ENCODE measurements at regions not wholly inside any gene's neighbourhood (a gene's known extent, or its start where the extent isn't known, plus 50 kb on each side); places are given as distances from the start of the nearest gene placed in this dataset.
A peak's percentile ranks its signal among the peaks of the same experiment; 100 is the strongest.

DNA sequence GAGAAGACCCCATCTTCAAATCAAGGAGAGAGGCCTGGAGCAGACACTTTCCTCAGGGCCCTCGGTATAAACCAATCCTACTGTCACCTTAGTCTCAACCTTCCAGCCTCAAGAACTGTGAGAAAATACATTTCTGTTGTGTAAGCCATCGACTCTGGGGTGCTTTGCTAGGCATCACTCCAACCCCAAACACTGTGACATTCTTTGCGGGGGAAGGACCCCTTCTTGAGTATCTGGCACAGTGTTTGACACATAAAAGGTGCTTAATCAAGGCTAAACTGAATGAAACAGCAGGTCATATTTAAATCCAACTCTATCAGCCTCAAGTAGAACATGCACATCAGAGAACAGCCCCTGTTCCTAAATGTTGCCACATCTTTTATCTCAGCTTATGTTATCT, 558.1 kb downstream of the INSC start:
- 58 to 81% methylated on average over 3 of the region's 3 CpGs for WGBS, 2 donors

DNA sequence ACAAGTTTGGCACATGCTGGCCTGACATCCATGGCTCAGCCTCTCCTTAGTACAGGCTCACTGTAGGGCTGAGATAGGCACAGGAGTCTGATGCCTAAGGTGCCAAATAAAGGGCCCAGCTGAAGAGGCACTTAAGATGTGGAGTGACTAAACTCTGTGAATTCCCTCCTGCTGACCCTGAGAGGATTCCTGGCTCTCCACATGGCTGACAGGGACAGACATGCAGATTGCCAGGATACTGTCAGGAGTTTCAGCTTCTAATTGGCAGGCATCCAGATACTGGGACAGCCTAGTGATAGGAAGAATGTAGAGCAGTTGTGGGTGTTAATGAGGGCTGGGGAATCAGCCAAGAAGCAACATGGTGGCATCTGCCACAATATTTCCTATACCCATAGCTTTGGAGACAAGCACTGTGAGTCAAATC, 558.7 kb downstream of the INSC start:
- intact Hi-C loops (cut with DNase I): no loop called here
- TF ChIP-seq, protein P1, sequence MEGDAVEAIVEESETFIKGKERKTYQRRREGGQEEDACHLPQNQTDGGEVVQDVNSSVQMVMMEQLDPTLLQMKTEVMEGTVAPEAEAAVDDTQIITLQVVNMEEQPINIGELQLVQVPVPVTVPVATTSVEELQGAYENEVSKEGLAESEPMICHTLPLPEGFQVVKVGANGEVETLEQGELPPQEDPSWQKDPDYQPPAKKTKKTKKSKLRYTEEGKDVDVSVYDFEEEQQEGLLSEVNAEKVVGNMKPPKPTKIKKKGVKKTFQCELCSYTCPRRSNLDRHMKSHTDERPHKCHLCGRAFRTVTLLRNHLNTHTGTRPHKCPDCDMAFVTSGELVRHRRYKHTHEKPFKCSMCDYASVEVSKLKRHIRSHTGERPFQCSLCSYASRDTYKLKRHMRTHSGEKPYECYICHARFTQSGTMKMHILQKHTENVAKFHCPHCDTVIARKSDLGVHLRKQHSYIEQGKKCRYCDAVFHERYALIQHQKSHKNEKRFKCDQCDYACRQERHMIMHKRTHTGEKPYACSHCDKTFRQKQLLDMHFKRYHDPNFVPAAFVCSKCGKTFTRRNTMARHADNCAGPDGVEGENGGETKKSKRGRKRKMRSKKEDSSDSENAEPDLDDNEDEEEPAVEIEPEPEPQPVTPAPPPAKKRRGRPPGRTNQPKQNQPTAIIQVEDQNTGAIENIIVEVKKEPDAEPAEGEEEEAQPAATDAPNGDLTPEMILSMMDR (IDR thresholded peaks at IDR 0.05): no peak
- ATAC-seq (peak; percentile 47 to 93 (median 73)), DNase-seq (peak in 1 of 2 donors; percentile 38)
- Histone ChIP-seq H3K27me3 (no peaks in the 10 kb centered on the region), H3K36me3 (peaks cover 0 to 4% (median 0%) of the 10 kb centered on the region in 9 donors), H3K27ac (no peak overlapping the region), H3K4me3 (no peak overlapping the region), H3K9me3 (peaks cover 0 to 34% (median 15%) of the 10 kb centered on the region in 11 donors), H3K4me1 (peaks cover 0 to 28% (median 9%) of the 10 kb centered on the region in 9 donors)

More for the DNA sequence above, 558.1 kb downstream of the INSC start:
- Histone ChIP-seq H3K27ac (no peak overlapping the region), H3K36me3 (peaks cover 0 to 3% (median 0%) of the 10 kb centered on the region in 9 donors), H3K9me3 (peaks cover 0 to 28% (median 15%) of the 10 kb centered on the region in 11 donors), H3K4me1 (peaks cover 0 to 28% (median 9%) of the 10 kb centered on the region in 9 donors), H3K4me3 (no peak overlapping the region), H3K27me3 (no peaks in the 10 kb centered on the region)
- ATAC-seq (peak in 1 of 8 donors; percentile 11), DNase-seq (no peak)
- intact Hi-C loops (cut with DNase I): no loop called here
- TF ChIP-seq, protein P1 (IDR thresholded peaks at IDR 0.05): no peak

DNA sequence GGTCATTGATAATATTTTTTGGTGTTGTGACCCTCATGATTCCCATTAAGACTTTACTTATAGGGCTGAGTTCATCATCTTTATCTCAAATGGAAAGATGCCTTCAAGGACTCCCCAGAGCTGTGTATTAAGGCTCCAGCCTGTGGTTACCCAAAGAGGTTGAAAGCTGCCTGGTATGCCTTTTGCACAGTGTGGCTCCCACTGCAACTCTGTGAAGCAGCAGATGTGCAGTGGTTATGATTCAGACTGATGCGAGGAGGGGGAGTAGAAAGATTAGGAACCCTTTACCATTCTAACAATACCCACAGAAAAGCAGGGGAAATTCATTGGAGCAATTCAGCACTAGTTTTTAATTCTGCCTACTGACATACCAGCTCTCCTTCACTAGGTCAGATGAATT, 560.0 kb downstream of the INSC start:
- Histone ChIP-seq H3K27me3 (no peaks in the 10 kb centered on the region), H3K27ac (no peak overlapping the region), H3K4me1 (peaks cover 0 to 28% (median 9%) of the 10 kb centered on the region in 9 donors), H3K36me3 (peaks cover 0 to 4% (median 0%) of the 10 kb centered on the region in 9 donors), H3K9me3 (peaks cover 0 to 42% (median 19%) of the 10 kb centered on the region in 11 donors), H3K4me3 (no peak overlapping the region)
- TF ChIP-seq, protein P1 (IDR thresholded peaks at IDR 0.05): no peak
- intact Hi-C loops (cut with DNase I): no loop called here
- ATAC-seq (no peak), DNase-seq (no peak)
- 93 to 95% methylated on average over 1 of the region's 1 CpG for WGBS, 2 donors

DNA sequence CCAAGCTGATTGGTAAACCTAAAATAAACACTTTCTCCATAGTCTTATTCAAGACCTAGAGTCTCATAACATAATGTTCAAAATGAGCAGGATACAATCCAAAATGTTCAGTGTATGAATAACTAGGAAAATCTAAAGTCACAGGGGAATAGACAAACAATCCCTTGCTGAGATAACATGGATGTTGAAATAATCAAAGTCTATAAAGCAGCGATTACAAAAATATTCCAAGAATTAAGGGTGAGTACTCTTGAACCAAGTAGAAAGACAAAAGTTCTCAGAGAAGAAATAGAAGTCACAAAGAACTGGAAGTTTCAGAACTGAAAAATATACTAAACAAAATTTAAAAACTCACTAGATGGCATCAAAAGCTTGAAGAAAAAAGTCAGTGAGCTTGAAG, 561.0 kb downstream of the INSC start:
- 43 to 58% methylated on average over 1 of the region's 1 CpG for WGBS, 2 donors
- TF ChIP-seq, protein P1 (IDR thresholded peaks at IDR 0.05): no peak
- no peak for DNase-seq

More for the DNA sequence above, 561.0 kb downstream of the INSC start:
- H3K36me3 ChIP-seq: peaks cover 0 to 4% (median 0%) of the 10 kb centered on the region in 9 donors
- H3K4me3 ChIP-seq: no peak overlapping the region
- peaks cover 0 to 20% (median 9%) of the 10 kb centered on the region in 9 donors for H3K4me1 ChIP-seq
- ATAC-seq: no peak
- H3K9me3 ChIP-seq: peaks cover 0 to 42% (median 19%) of the 10 kb centered on the region in 11 donors
- intact Hi-C loops (cut with DNase I): no loop called here
- no peak overlapping the region for H3K27ac ChIP-seq
- no peaks in the 10 kb centered on the region for H3K27me3 ChIP-seq

Data from heart right ventricle (tissue), 16 donors.